Type B pancreatic cell (in vitro differentiated cells): ENCODE measurements at regions not wholly inside any gene's neighbourhood (a gene's known extent, or its start where the extent isn't known, plus 50 kb on each side); places are given as distances from the start of the nearest gene placed in this dataset.

ENCODE experiments used
- DNase-seq: peaks from one replicate; pipeline ENCODE4 v3.0.0; 2021; ENCODE audit warnings: mixed read lengths; ENCODE audit not compliant: unreplicated experiment; ENCODE audit errors: extremely low spot score
- H3K27ac Mint-ChIP-seq: 2 replicates; pipeline ENCODE4 v1.8.0; 2021; ENCODE audit warnings: mild to moderate bottlenecking, mixed read lengths
- H3K27me3 Mint-ChIP-seq: 2 replicates; pipeline ENCODE4 v1.8.0; 2021; ENCODE audit warnings: mixed read lengths
- H3K36me3 Mint-ChIP-seq: 2 replicates; pipeline ENCODE4 v1.8.0; 2021; ENCODE audit warnings: mixed read lengths
- H3K4me1 Mint-ChIP-seq: one replicate; pipeline ENCODE4 v1.8.0; 2021; ENCODE audit warnings: mixed read lengths; ENCODE audit not compliant: unreplicated experiment
- H3K4me3 Mint-ChIP-seq: 2 replicates; pipeline ENCODE4 v1.8.0; 2021; ENCODE audit warnings: mild to moderate bottlenecking, mixed read lengths
- H3K9me3 Mint-ChIP-seq: 2 replicates; pipeline ENCODE4 v1.8.0; 2021; ENCODE audit warnings: mixed read lengths
- TF ChIP-seq, protein P1 (sequence below): fragments of 200-600 bp; sonication (generic); conservative IDR thresholded peaks from 2 replicates; pipeline ENCODE4 v1.5.0; 2021; ENCODE audit warnings: antibody characterized with exemption, mild to moderate bottlenecking

DNA sequence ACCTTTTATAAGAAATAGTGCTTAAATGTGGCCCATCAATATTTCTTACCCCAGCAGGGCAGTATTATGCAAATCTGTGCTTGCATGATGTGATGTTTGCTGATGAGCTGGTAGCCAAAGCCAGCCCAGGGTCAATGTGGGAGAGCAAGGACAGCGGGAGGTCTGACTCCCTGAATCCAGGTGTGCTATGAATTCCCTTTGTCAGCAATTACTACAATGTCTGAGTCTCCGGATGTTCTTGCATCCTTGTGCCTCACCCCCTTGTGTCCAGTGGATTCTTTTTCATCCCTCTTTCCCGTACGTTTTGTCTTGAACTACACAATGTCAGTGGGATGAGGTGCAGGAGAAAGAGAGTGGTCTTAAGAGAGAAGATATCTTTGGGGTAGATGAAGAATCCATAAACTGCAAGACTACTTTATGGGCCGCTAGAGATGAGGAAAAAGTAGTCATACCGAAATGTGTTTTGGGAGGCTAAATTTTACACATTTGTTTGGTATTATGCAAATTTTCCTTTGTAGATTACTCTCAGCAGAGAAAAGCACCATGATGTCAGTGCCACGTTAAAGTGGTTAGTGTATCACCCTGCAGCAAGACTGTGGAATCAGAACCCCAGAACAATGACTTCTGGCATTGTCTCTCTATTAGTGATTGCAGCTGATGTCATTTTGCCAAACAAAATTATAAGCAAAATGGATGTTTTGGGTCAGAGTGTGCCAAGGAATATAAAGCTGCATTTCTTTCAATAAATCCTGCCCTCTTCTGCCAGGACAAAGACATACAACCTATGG lies 53.5 kb upstream of the TSHZ3 start:
- H3K4me1 Mint-ChIP-seq: no peaks in the 10 kb centered on the region
- TF ChIP-seq, protein P1, sequence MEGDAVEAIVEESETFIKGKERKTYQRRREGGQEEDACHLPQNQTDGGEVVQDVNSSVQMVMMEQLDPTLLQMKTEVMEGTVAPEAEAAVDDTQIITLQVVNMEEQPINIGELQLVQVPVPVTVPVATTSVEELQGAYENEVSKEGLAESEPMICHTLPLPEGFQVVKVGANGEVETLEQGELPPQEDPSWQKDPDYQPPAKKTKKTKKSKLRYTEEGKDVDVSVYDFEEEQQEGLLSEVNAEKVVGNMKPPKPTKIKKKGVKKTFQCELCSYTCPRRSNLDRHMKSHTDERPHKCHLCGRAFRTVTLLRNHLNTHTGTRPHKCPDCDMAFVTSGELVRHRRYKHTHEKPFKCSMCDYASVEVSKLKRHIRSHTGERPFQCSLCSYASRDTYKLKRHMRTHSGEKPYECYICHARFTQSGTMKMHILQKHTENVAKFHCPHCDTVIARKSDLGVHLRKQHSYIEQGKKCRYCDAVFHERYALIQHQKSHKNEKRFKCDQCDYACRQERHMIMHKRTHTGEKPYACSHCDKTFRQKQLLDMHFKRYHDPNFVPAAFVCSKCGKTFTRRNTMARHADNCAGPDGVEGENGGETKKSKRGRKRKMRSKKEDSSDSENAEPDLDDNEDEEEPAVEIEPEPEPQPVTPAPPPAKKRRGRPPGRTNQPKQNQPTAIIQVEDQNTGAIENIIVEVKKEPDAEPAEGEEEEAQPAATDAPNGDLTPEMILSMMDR: no peak
- H3K4me3 Mint-ChIP-seq: no peak overlapping the region
- no peaks in the 10 kb centered on the region for H3K36me3 Mint-ChIP-seq
- no peak for DNase-seq
- H3K9me3 Mint-ChIP-seq: no peaks in the 10 kb centered on the region
- no peak overlapping the region for H3K27ac Mint-ChIP-seq
- H3K27me3 Mint-ChIP-seq: peaks cover 32% of the 10 kb centered on the region

DNA sequence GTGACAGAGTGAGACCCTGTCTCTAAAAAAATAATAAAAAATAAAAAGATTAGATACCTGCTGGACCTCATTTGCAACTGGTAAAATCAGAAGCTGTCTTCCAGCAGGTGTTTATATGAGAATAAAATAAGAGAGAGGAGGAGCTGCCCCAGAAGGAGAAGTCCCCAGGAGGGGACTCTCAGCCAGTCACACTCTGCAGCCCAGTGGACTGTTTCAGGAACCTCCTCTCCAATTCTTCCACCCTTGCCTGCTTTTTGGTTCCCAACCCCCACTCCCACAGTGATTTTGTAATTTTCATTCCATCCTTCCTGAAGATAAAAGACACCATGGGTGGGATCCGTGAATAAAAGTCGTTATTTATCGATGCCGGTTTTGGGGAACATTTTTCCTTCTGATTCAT lies 56.9 kb upstream of the TSHZ3 start:
- TF ChIP-seq, protein P1: no peak
- Mint-ChIP-seq H3K27me3 (peaks cover 14% of the 10 kb centered on the region), H3K36me3 (peaks cover 3% of the 10 kb centered on the region), H3K27ac (no peak overlapping the region), H3K9me3 (no peaks in the 10 kb centered on the region), H3K4me3 (no peak overlapping the region), H3K4me1 (peaks cover 9% of the 10 kb centered on the region)
- no peak for DNase-seq

DNA sequence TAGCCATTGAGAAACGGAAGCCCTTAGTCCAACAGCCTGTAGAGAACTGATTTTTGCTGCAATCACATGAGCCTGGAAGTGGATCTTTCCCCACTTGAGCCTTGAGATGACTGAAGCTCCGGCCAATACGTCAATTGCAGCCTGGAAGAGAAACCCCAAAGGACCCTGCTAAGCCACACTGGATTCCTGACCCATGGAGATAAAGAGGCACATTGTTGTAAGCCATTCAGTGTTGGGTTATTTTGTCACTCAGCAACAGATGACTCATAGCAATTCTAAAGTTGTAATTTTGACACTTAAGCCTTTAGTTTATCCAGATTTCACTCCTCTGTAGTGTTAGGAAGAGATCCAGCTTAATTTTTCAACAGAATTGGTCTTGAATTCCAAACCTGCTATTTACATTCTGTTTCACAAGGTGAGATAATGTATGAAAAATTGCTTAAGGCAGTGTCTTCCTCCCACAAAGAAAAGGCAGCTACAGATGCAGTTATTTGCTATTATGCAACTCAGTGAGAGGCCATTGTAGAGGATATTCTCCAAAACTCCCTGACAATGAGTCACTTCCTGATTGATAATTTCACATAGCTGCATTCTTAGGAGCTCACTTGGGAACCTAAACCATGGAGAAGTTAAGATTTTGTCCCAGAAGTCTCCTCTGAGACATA lies 59.4 kb upstream of the TSHZ3 start:
- Mint-ChIP-seq H3K27ac (no peak overlapping the region), H3K4me1 (peaks cover 9% of the 10 kb centered on the region), H3K36me3 (peaks cover 3% of the 10 kb centered on the region), H3K27me3 (peaks cover 16% of the 10 kb centered on the region), H3K9me3 (no peaks in the 10 kb centered on the region), H3K4me3 (no peak overlapping the region)
- no peak for DNase-seq
- TF ChIP-seq, protein P1: no peak

DNA sequence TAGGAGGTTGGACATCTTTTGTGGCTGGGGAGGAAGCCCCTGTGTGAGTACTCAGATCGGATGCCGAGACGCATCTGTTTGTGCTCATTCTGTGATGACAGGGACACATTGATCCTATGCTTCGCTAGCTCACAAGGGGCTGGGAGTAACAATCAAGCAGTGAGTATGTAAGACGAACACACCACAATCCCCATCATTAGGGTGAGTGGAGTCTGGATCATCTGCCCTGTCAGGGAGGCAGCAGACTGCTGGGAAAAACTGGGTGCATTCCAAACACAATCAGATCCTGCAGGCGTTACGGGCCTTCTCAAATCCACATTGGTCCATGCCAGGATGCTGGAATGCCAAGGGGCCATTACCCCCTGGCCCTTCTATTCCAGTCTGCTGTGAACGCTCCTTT lies 64.1 kb upstream of the TSHZ3 start:
- no peak for DNase-seq
- Mint-ChIP-seq H3K4me3 (no peak overlapping the region), H3K9me3 (no peaks in the 10 kb centered on the region), H3K4me1 (peaks cover 5% of the 10 kb centered on the region), H3K36me3 (peaks cover 3% of the 10 kb centered on the region), H3K27me3 (peaks cover 28% of the 10 kb centered on the region), H3K27ac (no peak overlapping the region)
- TF ChIP-seq, protein P1: no peak

DNA sequence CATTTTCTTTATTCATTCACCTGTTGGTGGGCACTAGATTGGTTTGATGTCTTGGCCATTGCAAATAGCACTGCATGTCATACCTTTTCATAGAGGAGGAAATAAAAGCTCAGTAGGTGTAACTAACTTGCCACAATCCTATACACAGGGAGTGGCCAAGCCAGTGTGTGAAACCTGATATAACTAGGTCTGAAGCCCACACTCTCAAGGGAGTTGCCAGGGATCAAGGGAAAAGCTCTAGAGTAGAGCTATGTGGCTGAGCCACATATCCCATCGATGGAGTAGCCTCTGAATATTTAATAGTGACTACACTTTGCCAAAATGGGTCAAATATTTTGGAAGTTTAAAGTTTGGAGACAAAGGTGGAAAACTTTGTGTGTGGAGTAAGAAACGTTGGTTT lies 66.1 kb upstream of the TSHZ3 start:
- Mint-ChIP-seq H3K27ac (no peak overlapping the region), H3K4me1 (no peaks in the 10 kb centered on the region)

More for the DNA sequence above, 66.1 kb upstream of the TSHZ3 start:
- H3K4me3 Mint-ChIP-seq: no peak overlapping the region
- peaks cover 46% of the 10 kb centered on the region for H3K27me3 Mint-ChIP-seq
- no peaks in the 10 kb centered on the region for H3K9me3 Mint-ChIP-seq
- TF ChIP-seq, protein P1: no peak
- DNase-seq: no peak
- peaks cover 3% of the 10 kb centered on the region for H3K36me3 Mint-ChIP-seq
